B cell (primary cell): ENCODE measurements at regions not wholly inside any gene's neighbourhood (a gene's known extent, or its start where the extent isn't known, plus 50 kb on each side); places are given as distances from the start of the nearest gene placed in this dataset.

Experiments used
- ATAC-seq: fragments of 200-7000 bp; cut with Tn5 transposase; one replicate; pipeline ENCODE4 v1.10.0; 2021; ENCODE audit warnings: low read depth, mild to moderate bottlenecking, moderate number of reproducible peaks, moderate library complexity
- CTCF ChIA-PET: fragments of 350-600 bp; sonication (Branson Sonifier 250); formaldehyde crosslinking; loops from one replicate; lab custom pipeline; 2021; ENCODE audit warnings: antibody characterized with exemption, inconsistent platforms; lab: Charles Lee
- POLR2A ChIA-PET: fragments of 350-600 bp; sonication (Branson Sonifier 250); formaldehyde crosslinking; loops from one replicate; lab custom pipeline; 2021; ENCODE audit warnings: antibody characterized with exemption; lab: Charles Lee
- DNase-seq: peaks from one replicate; pipeline ENCODE4 v3.0.0; 2013
- H2AFZ ChIP-seq: 2 replicates; pipeline ENCODE4 v1.6.1; 2012; ENCODE audit warnings: mild to moderate bottlenecking, low read depth, low read length; ENCODE audit not compliant: insufficient read depth, poor library complexity, severe bottlenecking
- H3K27ac ChIP-seq, 2 donors: 1 replicate in 1 of 2; 2 replicates in 1 of 2; pipeline ENCODE4 v1.5.1; 2012 to 2013; ENCODE audit warnings: low read length in 2 of 2, mild to moderate bottlenecking in 2 of 2, moderate library complexity in 1 of 2
- H3K27me3 ChIP-seq, 4 experiments: fragments of 200-600 bp in 1 of 4; sonication (generic) in 1 of 4; replicated peaks in 1 of 4; 1 replicate in 2 of 4; 2 replicates in 2 of 4; pipeline versions ENCODE4 v1.6.1 to v1.7.0; 2013 to 2016; ENCODE audit warnings: low read length in 3 of 4, mild to moderate bottlenecking in 2 of 4, mixed read lengths in 1 of 4, moderate library complexity in 1 of 4; ENCODE audit not compliant: insufficient read depth in 4 of 4, control insufficient read depth in 3 of 4; ENCODE audit errors: control extremely low read depth in 1 of 4
- H3K36me3 ChIP-seq, 2 experiments: replicated peaks in 1 of 2; 1 replicate in 1 of 2; 2 replicates in 1 of 2; pipeline versions ENCODE4 v1.6.1 to v1.7.1; 2013; ENCODE audit warnings: low read length in 1 of 2; ENCODE audit not compliant: insufficient read depth in 2 of 2, control insufficient read depth in 1 of 2; ENCODE audit errors: control extremely low read depth in 1 of 2, extremely low read depth in 1 of 2
- H3K4me1 ChIP-seq, 2 donors: fragments of 200-600 bp in 1 of 2; sonication (generic) in 1 of 2; 1 replicate in 1 of 2; 2 replicates in 1 of 2; pipeline versions ENCODE4 v1.5.1 to v1.6.1; 2013 to 2017; ENCODE audit warnings: low read length in 2 of 2; ENCODE audit not compliant: control insufficient read depth in 2 of 2, insufficient read depth in 2 of 2
- H3K4me2 ChIP-seq: replicated peaks from 2 replicates; pipeline ENCODE3; 2012; ENCODE audit warnings: mild to moderate bottlenecking, low read depth, low read length; ENCODE audit not compliant: poor library complexity, severe bottlenecking
- H3K4me3 ChIP-seq, 5 experiments: fragments of 200-600 bp in 1 of 5; sonication (generic) in 1 of 5; 1 replicate in 3 of 5; 2 replicates in 2 of 5; pipeline versions ENCODE4 v1.5.1 to v1.7.0; 2011 to 2016; ENCODE audit warnings: low read length in 4 of 5, mild to moderate bottlenecking in 4 of 5, low read depth in 2 of 5, control low read depth in 1 of 5, moderate library complexity in 1 of 5; ENCODE audit not compliant: insufficient read depth in 1 of 5; ENCODE audit errors: control extremely low read depth in 1 of 5, extremely low read depth in 1 of 5
- H3K79me2 ChIP-seq: fragments of 200-600 bp; sonication (generic); one replicate; pipeline ENCODE4 v1.6.0; 2016; ENCODE audit warnings: low read length; ENCODE audit not compliant: control insufficient read depth, insufficient read depth
- H3K9ac ChIP-seq: fragments of 200-600 bp; sonication (generic); 2 replicates; pipeline ENCODE4 v1.6.1; 2017; ENCODE audit warnings: mild to moderate bottlenecking, low read length, moderate library complexity
- H3K9me3 ChIP-seq, 3 donors: one replicate each; pipeline versions ENCODE4 v1.6.1 to v1.7.1; 2013; ENCODE audit warnings: low read length in 2 of 3; ENCODE audit not compliant: control insufficient read depth in 2 of 3, insufficient read depth in 1 of 3; ENCODE audit errors: control extremely low read depth in 1 of 3
- H4K20me1 ChIP-seq: 2 replicates; pipeline ENCODE4 v1.6.0; 2012; ENCODE audit warnings: mild to moderate bottlenecking, low read length; ENCODE audit not compliant: insufficient read depth, control insufficient read depth, poor library complexity, severe bottlenecking
- H3K27ac Mint-ChIP-seq: one replicate; pipeline ENCODE4 v1.8.0; 2021; ENCODE audit warnings: mixed read lengths
- H3K27me3 Mint-ChIP-seq: one replicate; pipeline ENCODE4 v1.8.0; 2021; ENCODE audit warnings: mixed read lengths
- H3K4me1 Mint-ChIP-seq: one replicate; pipeline ENCODE4 v1.8.0; 2021; ENCODE audit warnings: mixed read lengths
- H3K4me3 Mint-ChIP-seq: one replicate; pipeline ENCODE4 v1.8.0; 2021; ENCODE audit warnings: mixed read lengths
- H3K9me3 Mint-ChIP-seq: one replicate; pipeline ENCODE4 v1.8.0; 2022; ENCODE audit warnings: mixed read lengths; ENCODE audit not compliant: insufficient read depth
- EZH2 ChIP-seq: IDR thresholded peaks from 2 replicates; pipeline ENCODE4 v1.6.1; 2012; ENCODE audit warnings: borderline replicate concordance, low read depth, mild to moderate bottlenecking, moderate library complexity, low read length; ENCODE audit not compliant: insufficient read depth, poor library complexity, severe bottlenecking
- WGBS: methylation state at CpG from one replicate; pipeline ENCODE4 v1.1.5; 2013; ENCODE audit warnings: missing lambda C conversion rate; ENCODE audit not compliant: insufficient coverage; 5-methylcytosine and 5-hydroxymethylcytosine counted together
- intact Hi-C: fragments of 100-400 bp; cut with micrococcal nuclease; formaldehyde crosslinking; loops from one replicate; pipeline ENCODE4 v1.10.0; 2022
- TF ChIP-seq, protein P1 (sequence below): fragments of 200-600 bp; IDR thresholded peaks from one replicate; pipeline ENCODE4 v1.8.0; 2022; ENCODE audit warnings: antibody characterized with exemption, mild to moderate bottlenecking

DNA sequence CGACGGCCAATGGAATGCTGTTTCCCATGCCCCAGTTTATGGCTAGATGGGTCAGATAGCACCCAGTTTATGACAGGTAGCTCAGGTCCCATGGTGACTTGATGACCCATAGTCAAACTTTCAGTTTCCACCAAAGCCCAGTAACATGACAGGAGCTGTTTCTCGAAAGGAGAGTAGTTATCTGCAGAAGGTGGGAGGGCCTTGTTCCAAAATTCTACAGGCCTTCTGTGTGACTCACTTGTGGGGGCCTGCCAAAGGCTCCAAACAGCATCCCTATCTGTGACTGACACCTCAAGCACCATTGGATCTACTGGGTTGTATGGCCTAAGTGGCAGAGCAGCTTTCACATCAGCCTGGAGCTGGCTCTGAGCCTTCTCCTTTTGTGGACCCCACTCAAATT lies 379.7 kb upstream of the MANEA start:
- Histone ChIP-seq H2AFZ (no peak overlapping the region), H3K27me3 (no peaks in the 10 kb centered on the region), H3K27ac (no peak overlapping the region), H4K20me1 (no peaks in the 10 kb centered on the region), H3K9ac (no peak overlapping the region), H3K4me2 (no peak overlapping the region), H3K36me3 (no peaks in the 10 kb centered on the region), H3K4me3 (no peak overlapping the region), H3K9me3 (no peaks in the 10 kb centered on the region), H3K4me1 (no peaks in the 10 kb centered on the region), H3K79me2 (no peaks in the 10 kb centered on the region)
- H3K4me1 Mint-ChIP-seq, result no peaks in the 10 kb centered on the region
- POLR2A ChIA-PET, result no interaction called here
- ATAC-seq (no peak), DNase-seq (no peak)
- no peaks in the 10 kb centered on the region for H3K27me3 Mint-ChIP-seq
- intact Hi-C loops, result no loop called here
- WGBS, result 92% methylated on average over 2 of the region's 3 CpGs
- TF ChIP-seq, protein P1, sequence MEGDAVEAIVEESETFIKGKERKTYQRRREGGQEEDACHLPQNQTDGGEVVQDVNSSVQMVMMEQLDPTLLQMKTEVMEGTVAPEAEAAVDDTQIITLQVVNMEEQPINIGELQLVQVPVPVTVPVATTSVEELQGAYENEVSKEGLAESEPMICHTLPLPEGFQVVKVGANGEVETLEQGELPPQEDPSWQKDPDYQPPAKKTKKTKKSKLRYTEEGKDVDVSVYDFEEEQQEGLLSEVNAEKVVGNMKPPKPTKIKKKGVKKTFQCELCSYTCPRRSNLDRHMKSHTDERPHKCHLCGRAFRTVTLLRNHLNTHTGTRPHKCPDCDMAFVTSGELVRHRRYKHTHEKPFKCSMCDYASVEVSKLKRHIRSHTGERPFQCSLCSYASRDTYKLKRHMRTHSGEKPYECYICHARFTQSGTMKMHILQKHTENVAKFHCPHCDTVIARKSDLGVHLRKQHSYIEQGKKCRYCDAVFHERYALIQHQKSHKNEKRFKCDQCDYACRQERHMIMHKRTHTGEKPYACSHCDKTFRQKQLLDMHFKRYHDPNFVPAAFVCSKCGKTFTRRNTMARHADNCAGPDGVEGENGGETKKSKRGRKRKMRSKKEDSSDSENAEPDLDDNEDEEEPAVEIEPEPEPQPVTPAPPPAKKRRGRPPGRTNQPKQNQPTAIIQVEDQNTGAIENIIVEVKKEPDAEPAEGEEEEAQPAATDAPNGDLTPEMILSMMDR, result no peak
- TF ChIP-seq EZH2, result no peak
- CTCF ChIA-PET, result no interaction called here
- H3K27ac Mint-ChIP-seq, result no peak overlapping the region
- H3K9me3 Mint-ChIP-seq, result no peaks in the 10 kb centered on the region
- no peak overlapping the region for H3K4me3 Mint-ChIP-seq

DNA sequence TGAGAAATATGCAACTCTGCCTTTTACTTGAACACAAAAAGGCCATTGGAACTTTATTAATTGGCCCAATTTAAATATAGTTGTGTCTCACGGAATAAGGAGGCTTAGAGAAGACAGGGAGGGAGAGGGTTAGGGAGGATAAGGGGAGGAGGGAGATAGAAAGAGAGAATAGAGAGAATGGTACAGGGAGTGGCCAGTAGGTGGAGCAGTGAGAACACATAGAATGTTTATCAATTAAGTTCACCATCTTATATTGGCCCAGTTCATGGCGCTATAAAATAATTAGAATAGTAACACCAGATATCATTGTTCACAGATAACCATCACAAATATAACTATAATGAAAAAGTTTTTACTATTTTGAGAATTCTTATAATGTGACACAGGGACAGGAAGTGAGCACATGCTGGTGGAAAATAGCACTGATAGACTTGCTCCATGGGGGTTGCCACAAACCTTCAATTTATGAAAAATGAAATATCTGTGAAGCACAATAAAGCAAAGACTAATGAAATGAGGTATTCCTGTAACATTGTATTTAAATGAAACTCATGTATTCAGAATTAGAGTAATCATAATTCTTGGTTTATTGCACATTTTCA lies 374.1 kb upstream of the MANEA start:
- no peaks in the 10 kb centered on the region for H3K4me1 Mint-ChIP-seq
- Histone ChIP-seq H2AFZ (no peak overlapping the region), H3K9me3 (no peaks in the 10 kb centered on the region), H3K27me3 (no peaks in the 10 kb centered on the region), H3K36me3 (no peaks in the 10 kb centered on the region), H3K4me3 (no peak overlapping the region), H3K79me2 (no peaks in the 10 kb centered on the region), H3K4me1 (no peaks in the 10 kb centered on the region), H4K20me1 (no peaks in the 10 kb centered on the region), H3K9ac (no peak overlapping the region), H3K4me2 (no peak overlapping the region), H3K27ac (no peak overlapping the region)
- TF ChIP-seq EZH2, result no peak
- TF ChIP-seq, protein P1, result peak; percentile 70
- H3K9me3 Mint-ChIP-seq, result no peaks in the 10 kb centered on the region
- ATAC-seq (peak; percentile 45), DNase-seq (peak; percentile 22)
- H3K27ac Mint-ChIP-seq, result no peak overlapping the region
- CTCF ChIA-PET, result interaction anchor here (0.7 to 1.2 kb wide), 5 partner anchors 9 to 1857 kb away, joined by 3 to 4 read pairs (median 3); no protein-coding TSS in a partner anchor
- intact Hi-C loops, result no loop called here
- POLR2A ChIA-PET, result no interaction called here
- no peaks in the 10 kb centered on the region for H3K27me3 Mint-ChIP-seq
- no peak overlapping the region for H3K4me3 Mint-ChIP-seq
- WGBS, result no CpG with 5 or more reads among the region's 2 CpGs
